ENCODE measurements at regions not wholly inside any gene's neighbourhood (a gene's known extent, or its start where the extent isn't known, plus 50 kb on each side); places are given as distances from the start of the nearest gene placed in this dataset.

- CTCF ChIA-PET = no interaction called here
- Mint-ChIP-seq H3K27ac (ENCODE audit: unreplicated experiment) (no peak overlapping the region), H3K27me3 (ENCODE audit: unreplicated experiment) (peaks cover 37% of the 10 kb centered on the region), H3K4me1 (ENCODE audit: low read depth, unreplicated experiment) (no peaks in the 10 kb centered on the region), H3K4me3 (ENCODE audit: low read depth, unreplicated experiment) (no peak overlapping the region), H3K9me3 (ENCODE audit: low read depth, unreplicated experiment) (peaks cover 4% of the 10 kb centered on the region), H3K36me3 (ENCODE audit: insufficient read depth, unreplicated experiment) (no peaks in the 10 kb centered on the region)
- TF ChIP-seq CTCF (IDR thresholded peaks at IDR 0.05; ENCODE audit: unreplicated experiment) = no peak
- no TSS peak for BruUV-seq (replicated peaks)
- no peak for DNase-seq
- intact Hi-C loops (cut with micrococcal nuclease; ENCODE audit: unreplicated experiment) = no loop called here
Observed at GRCh38 chr9:20117986-20118385, 329.1 kb upstream of the SLC24A2 start.

GRCh38 chr9:20117482-20117881, 328.6 kb upstream of the SLC24A2 start:
- CTCF ChIA-PET = no interaction called here
- Mint-ChIP-seq H3K27ac (ENCODE audit: unreplicated experiment) (no peak overlapping the region), H3K4me3 (ENCODE audit: low read depth, unreplicated experiment) (no peak overlapping the region), H3K36me3 (ENCODE audit: insufficient read depth, unreplicated experiment) (no peaks in the 10 kb centered on the region), H3K27me3 (ENCODE audit: unreplicated experiment) (peaks cover 37% of the 10 kb centered on the region), H3K9me3 (ENCODE audit: low read depth, unreplicated experiment) (peaks cover 4% of the 10 kb centered on the region), H3K4me1 (ENCODE audit: low read depth, unreplicated experiment) (no peaks in the 10 kb centered on the region)
- intact Hi-C loops (cut with micrococcal nuclease; ENCODE audit: unreplicated experiment) = no loop called here
- TF ChIP-seq CTCF (IDR thresholded peaks at IDR 0.05; ENCODE audit: unreplicated experiment) = no peak
- no peak for DNase-seq
- no TSS peak for BruUV-seq (replicated peaks)

- Mint-ChIP-seq H3K9me3 (ENCODE audit: low read depth, unreplicated experiment) (peaks cover 4% of the 10 kb centered on the region), H3K4me1 (ENCODE audit: low read depth, unreplicated experiment) (no peaks in the 10 kb centered on the region), H3K36me3 (ENCODE audit: insufficient read depth, unreplicated experiment) (no peaks in the 10 kb centered on the region), H3K4me3 (ENCODE audit: low read depth, unreplicated experiment) (no peak overlapping the region), H3K27ac (ENCODE audit: unreplicated experiment) (no peak overlapping the region), H3K27me3 (ENCODE audit: unreplicated experiment) (peaks cover 36% of the 10 kb centered on the region)
- intact Hi-C loops (cut with micrococcal nuclease; ENCODE audit: unreplicated experiment) = no loop called here
- TF ChIP-seq CTCF (IDR thresholded peaks at IDR 0.05; ENCODE audit: unreplicated experiment) = no peak
- no TSS peak for BruUV-seq (replicated peaks)
- CTCF ChIA-PET = no interaction called here
- no peak for DNase-seq
Observed at GRCh38 chr9:20114974-20115373, 326.1 kb upstream of the SLC24A2 start.

- intact Hi-C loops (cut with micrococcal nuclease; ENCODE audit: unreplicated experiment) = no loop called here
- DNase-seq = no peak
- no peaks in the 10 kb centered on the region for H3K4me1 Mint-ChIP-seq (ENCODE audit: low read depth, unreplicated experiment)
- CTCF ChIA-PET = no interaction called here
- peaks cover 25% of the 10 kb centered on the region for H3K27me3 Mint-ChIP-seq (ENCODE audit: unreplicated experiment)
- H3K27ac Mint-ChIP-seq (ENCODE audit: unreplicated experiment) = no peak overlapping the region
- peaks cover 4% of the 10 kb centered on the region for H3K9me3 Mint-ChIP-seq (ENCODE audit: low read depth, unreplicated experiment)
- no peaks in the 10 kb centered on the region for H3K36me3 Mint-ChIP-seq (ENCODE audit: insufficient read depth, unreplicated experiment)
- H3K4me3 Mint-ChIP-seq (ENCODE audit: low read depth, unreplicated experiment) = no peak overlapping the region
- TF ChIP-seq CTCF (IDR thresholded peaks at IDR 0.05; ENCODE audit: unreplicated experiment) = no peak
- no TSS peak for BruUV-seq (replicated peaks)
Observed at GRCh38 chr9:20112205-20112783, 323.5 kb upstream of the SLC24A2 start.
